Activated CD8-positive, alpha-beta memory T cell treated with anti-CD3 and anti-CD28 coated beads for 4 hours (primary cell): ENCODE measurements at regions not wholly inside any gene's neighbourhood (a gene's known extent, or its start where the extent isn't known, plus 50 kb on each side); places are given as distances from the start of the nearest gene placed in this dataset.

Source experiments
- DNase-seq, 2 donors: peaks; one replicate each; pipeline ENCODE4 v3.0.0-alpha.2; 2020; ENCODE audit warnings: low read depth in 2 of 2

- no peak for DNase-seq
Measured at GRCh38 chr18:67380867-67381266, 135.7 kb downstream of the DSEL start.

- no peak for DNase-seq
Measured at GRCh38 chr18:67379981-67380380, 136.5 kb downstream of the DSEL start.

- DNase-seq = no peak
Measured at GRCh38 chr18:67376372-67376771, 140.1 kb downstream of the DSEL start.

GRCh38 chr18:67373636-67374035 is 142.9 kb downstream of the DSEL start:
- no peak for DNase-seq

- no peak for DNase-seq
Measured at GRCh38 chr18:67367540-67367939, 149.0 kb downstream of the DSEL start.

- DNase-seq = no peak
Measured at GRCh38 chr18:67363694-67364093, 152.8 kb downstream of the DSEL start.

GRCh38 chr18:67362906-67363305 is 153.6 kb downstream of the DSEL start:
- DNase-seq = no peak

GRCh38 chr18:67359873-67360838 is 156.4 kb downstream of the DSEL start:
- no peak for DNase-seq

- DNase-seq = no peak
Measured at GRCh38 chr18:67358947-67359346, 157.6 kb downstream of the DSEL start.

- no peak for DNase-seq
Measured at GRCh38 chr18:67354692-67355091, 161.8 kb downstream of the DSEL start.

GRCh38 chr18:67354091-67354490 is 162.4 kb downstream of the DSEL start:
- DNase-seq = no peak

- no peak for DNase-seq
Measured at GRCh38 chr18:67347438-67347837, 169.1 kb downstream of the DSEL start.

GRCh38 chr18:67342159-67342558 is 174.4 kb downstream of the DSEL start:
- DNase-seq = no peak

- DNase-seq = no peak
Measured at GRCh38 chr18:67337696-67338095, 178.8 kb downstream of the DSEL start.

GRCh38 chr18:67331857-67332256 is 184.7 kb downstream of the DSEL start:
- DNase-seq = no peak

GRCh38 chr18:67319109-67319508 is 197.4 kb downstream of the DSEL start:
- no peak for DNase-seq

- DNase-seq = no peak
Measured at GRCh38 chr18:67318651-67319050, 197.9 kb downstream of the DSEL start.

- no peak for DNase-seq
Measured at GRCh38 chr18:67310826-67311225, 205.7 kb downstream of the DSEL start.

- no peak for DNase-seq
Measured at GRCh38 chr18:67308819-67309218, 207.7 kb downstream of the DSEL start.

GRCh38 chr18:67305466-67305865 is 211.1 kb downstream of the DSEL start:
- DNase-seq = no peak

- DNase-seq = no peak
Measured at GRCh38 chr18:67302043-67302442, 214.5 kb downstream of the DSEL start.

GRCh38 chr18:67301592-67301991 is 214.9 kb downstream of the DSEL start:
- DNase-seq = no peak

GRCh38 chr18:67300498-67300897 is 216.0 kb downstream of the DSEL start:
- no peak for DNase-seq

- DNase-seq = no peak
Measured at GRCh38 chr18:67292814-67293213, 223.7 kb downstream of the DSEL start.
